Stimulated activated CD4-positive, alpha-beta T cell treated with anti-CD3 and anti-CD28 coated beads, Interleukin-1b, Interleukin-23, amount 100 ng/mL, for 24 hours (primary cell): ENCODE measurements at regions not wholly inside any gene's neighbourhood (a gene's known extent, or its start where the extent isn't known, plus 50 kb on each side); places are given as distances from the start of the nearest gene placed in this dataset.
"Not testable (repeated sequence)": the region's sequence is repeated elsewhere in the genome, so short reads cannot be mapped to it uniquely, and the experiment has no call there.

ENCODE experiments used
- DNase-seq, 4 experiments: peaks; one replicate each; pipeline ENCODE4 v3.0.0-alpha.2; 2020; ENCODE audit warnings: low read depth in 4 of 4, low spot score in 1 of 4

DNA sequence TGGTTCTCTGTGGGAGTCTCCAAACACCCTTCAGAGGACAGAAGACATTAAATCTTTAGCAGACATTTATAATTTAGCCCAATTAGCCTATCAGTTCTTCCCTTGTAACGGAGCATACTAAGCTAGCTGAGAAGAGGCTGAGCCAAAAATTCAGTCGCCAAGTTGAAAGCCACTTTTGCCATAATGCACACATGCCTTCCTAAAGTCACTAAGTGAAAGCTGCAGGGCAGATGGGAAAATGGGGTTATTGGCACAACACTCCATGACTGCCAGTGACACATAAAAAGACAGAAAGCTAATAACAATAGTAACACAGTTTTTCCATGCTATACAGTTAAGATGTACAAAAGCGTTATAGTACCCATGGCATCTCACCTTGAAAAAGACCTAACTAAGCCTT is 176.2 kb downstream of the DIRAS2 start:
- DNase-seq = no peak

DNA sequence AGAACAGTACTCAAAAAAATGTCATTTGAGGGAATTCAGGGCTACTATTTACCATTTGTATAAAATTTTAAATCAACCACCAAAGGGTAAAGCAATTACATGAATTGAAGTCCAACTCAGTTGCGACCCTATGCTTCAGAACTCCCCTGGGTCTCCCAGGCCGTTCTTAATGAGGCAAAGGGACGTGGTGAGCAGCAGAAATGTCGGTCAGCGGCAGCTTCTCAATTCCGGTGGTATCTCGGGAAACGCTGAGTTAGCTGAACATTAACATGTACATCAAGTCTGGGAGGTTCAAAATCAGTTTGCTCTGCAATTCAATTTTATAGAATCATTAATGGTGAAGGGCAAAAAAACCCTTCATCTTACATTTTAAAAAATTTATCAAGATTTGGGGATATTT is 173.2 kb downstream of the DIRAS2 start:
- DNase-seq = no peak

DNA sequence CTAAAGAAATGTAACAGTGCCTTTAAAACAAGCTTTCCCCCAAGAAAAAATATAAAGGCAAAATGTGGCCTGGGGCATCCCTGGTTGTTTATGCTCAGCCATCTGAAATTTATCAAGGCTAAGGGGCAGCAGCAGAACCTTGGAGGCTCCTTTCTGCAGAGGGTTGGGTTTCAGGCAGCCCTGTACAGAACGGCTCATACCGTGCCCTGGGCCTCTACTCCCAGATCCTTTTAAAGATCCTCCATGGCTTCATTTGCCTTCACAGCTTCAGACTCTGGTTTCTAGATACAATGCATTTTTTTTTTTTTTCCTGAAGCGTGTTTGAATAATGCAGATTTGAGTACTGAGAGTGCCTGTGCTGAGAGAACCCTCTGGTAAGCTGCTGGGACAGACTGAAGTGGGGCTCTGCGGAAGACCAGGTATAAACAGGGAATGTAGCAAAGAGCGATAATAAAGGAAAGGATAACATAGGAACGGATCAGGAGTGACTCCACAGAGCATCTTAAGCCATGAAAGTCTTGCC is 172.7 kb downstream of the DIRAS2 start:
- no peak for DNase-seq

DNA sequence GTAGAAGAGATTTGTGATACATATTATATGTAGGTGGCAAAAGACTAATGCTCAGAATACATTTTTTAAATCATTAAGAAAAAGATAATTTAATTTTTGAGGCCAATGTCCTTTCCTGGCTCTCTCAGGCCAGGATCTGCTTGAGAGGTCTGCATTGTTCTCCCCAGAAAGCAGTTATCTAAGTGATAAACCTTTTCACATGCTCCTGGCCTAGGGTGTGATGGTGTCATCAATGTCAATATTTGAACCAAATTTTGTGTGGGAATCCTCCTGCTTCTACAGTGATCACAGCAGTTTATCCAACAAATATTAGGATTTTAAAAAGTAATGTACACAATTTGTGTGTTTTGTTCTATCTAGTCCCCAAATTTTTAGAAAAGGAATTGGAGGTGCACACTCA is 166.6 kb downstream of the DIRAS2 start:
- DNase-seq = no peak

DNA sequence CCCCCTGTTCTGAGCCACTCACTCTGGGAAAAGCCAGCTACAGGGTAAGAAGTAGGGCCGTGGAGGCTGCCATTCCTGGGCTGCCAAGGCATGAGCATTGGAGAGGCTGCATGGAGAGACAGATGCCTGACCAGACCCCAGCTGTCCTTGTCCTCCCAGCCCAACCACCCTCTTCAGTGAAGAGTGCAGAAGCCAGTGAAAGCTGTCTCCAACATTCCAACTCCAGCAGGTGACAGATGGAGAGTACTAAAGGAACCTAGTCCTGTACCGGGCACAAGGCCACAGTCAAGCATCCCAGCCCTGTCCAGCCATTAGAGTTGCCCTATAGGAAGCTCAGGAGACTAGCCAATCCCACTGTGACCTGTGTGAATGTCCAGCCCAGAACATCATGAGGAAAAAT is 165.1 kb downstream of the DIRAS2 start:
- no peak for DNase-seq

DNA sequence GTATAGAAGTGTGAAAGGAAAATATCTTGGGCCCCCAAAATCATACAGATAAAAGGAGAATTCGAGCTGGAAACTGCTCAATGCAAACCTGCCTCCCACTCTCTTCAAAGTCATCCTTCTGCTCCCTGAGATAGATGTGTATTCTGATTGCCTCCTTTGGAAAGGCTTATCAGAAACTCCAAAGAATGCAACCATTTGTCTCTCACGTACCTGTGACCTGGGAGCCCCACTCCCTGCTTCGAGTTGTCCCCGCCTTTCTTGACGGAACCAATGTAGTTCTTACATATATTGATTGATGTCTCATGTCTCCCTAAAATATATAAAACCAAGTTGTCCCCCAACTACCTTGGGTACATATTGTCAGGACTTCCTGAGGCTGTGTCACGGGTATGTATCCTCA is 163.8 kb downstream of the DIRAS2 start:
- DNase-seq = no peak

DNA sequence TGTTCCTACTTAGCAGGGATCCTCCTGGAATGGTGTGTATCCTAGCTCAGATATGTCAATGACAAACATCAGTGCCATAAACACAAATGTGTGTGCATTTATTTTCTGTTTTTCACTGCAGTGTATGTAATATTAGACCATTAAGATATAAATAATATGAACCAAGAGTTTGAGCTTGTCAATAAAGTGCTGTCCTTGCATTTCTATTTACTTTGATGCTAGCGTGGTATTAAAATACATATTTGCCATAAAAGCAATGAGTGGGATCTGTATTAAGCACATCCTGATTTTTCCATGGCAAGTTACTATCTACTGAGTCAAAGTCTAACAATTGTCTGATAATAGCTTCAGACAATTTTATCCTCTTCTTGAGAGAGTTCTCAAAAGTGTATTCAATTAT is 157.6 kb downstream of the DIRAS2 start:
- DNase-seq = no peak

DNA sequence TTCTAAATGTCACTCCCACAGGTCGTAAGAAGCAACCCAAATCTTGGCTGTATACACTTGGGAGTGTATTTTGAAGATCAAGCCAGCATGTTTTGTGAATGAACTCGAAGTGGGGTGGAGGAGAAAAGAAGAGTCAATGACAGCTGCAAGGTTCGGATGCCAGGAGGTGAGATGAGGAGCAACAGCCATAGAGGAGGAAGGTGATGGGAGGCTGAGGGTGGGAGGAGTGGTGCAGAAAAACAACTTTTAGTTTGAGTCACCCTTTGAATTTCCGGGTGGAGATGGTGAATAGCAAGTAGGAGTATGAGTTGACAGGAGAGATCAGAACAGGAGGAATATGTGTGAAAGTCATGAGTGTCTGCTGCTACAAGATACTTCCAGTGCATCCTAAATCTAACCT is 153.6 kb downstream of the DIRAS2 start:
- no peak for DNase-seq

DNA sequence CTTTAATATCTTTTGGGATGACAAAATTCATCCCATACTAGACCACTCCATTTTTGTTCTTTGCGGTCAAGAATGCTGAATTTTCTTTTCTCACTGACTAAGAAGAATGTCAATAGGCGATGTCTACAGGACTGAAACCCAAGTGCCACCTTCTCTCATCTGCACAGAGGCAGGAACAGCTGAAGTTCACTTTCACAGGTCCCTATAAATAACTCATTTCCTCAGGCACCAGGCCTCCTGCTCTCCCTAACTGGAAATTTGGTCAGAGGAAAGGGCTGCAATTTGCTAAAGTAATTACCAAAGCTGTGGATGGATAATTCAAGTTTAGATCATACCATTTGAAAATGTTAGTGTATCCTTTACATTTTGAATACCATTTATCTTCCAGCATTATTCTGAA is 142.9 kb downstream of the DIRAS2 start:
- no peak for DNase-seq

DNA sequence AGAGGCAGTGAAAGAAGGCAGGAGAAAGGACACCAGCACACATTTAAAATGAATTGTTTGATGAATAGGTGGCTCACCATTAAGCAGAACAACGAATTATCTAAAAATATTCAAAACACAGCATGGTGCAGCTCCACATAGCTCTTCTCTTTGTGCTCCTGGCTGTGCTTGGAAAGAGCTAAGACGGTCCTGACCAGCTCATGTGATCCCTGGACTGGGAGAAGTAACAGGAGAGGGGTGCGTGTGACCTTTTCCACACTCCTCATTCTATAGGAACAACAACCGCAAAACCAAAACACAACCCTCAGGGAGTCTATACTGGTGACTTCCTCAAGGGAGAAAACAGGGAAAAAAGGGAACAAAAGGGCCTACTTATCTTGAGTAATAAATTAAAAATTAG is 140.5 kb downstream of the DIRAS2 start:
- no peak for DNase-seq

DNA sequence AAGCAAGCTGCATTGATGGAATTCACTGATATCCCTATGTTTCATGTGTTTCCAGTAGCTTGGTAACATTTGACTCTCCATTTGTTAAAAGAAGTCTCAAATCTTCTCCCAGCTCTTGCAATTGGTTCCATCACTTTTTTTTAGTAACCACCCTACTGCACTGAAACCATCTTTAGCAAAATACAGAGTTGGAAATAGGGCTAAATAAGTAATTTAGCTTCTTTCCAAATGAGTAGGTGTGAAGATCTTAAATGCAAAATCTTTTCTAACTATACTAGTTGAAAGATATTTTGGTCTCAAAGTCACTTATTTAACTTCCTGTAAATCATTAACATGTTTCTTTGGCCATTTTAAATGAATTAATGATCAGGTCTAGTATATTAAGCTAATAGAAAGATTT is 138.1 kb downstream of the DIRAS2 start:
- DNase-seq = no peak

DNA sequence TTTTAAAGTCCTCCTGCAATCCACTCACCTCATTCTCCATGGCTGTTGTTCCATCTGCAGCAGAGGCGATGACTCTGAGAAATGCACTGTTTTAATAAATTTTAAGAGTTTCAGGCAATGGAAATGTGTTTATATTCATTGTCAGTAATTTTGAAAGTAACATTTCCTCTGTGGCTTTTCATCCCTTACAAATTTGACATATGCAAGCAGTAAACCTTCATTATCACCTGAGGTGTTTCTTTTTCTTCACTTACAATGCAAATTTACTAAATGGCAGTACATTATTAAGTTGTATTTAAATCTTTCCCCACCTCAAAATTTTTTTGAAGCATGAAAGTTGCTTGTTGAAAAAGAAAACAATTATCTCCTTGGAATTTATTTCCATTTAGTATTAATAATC is 136.9 kb downstream of the DIRAS2 start:
- no peak for DNase-seq

DNA sequence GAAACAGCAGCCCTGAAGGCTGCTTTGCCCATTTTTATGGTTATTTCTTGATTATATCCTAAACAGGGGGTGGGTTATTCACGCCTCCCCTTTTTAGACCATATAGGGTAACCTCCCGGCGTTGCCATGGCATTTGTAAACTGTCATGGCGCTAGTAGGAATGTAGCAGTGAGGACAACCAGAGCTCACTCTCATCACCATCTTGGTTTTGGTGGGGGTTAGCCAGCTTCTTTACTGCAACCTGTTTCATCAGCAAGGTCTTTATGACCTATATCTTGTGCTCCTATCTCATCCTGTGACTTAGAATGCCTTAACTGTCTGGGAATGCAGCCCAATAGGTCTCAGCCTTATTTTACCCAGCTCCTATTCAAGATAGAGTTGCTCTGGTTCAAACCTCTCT is 136.2 kb downstream of the DIRAS2 start:
- DNase-seq = not testable (repeated sequence)

DNA sequence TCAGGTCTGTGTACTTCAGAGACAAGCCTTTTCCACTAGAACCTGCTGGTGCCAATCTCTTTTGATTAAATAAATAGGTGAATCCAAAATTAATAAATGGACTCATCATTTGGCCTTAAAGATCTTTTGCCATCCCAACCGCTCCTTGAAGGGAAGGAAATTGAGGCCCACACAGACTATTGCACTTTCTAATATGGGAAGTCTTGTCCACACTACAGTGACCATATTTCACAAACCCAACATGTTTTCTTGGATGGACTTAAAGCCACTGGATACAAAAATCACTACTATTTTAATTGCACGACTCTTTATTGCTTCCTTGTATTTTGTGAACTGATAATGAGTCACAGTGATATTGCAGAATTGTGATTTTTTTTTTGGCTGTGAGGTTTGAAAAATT is 135.0 kb downstream of the DIRAS2 start:
- no peak for DNase-seq

DNA sequence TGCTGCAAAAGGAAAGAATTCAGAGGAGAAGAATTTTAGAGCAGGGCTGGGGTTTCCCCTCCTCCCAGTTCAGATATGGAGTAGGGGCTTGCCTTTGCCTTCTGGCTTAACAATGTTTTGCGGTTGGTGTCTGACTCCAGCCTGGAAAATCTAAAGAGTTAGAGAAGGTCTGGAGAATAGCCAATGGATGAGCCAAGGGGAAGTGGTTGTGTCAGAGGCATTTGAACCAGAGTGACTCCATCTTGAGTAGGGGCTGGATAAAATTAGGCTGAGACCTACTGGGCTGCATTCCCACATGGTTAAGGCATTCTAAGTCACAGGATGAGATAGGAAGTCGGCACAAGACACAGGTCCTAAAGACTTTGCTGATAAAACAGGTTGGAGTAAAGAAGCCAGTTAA is 133.7 kb downstream of the DIRAS2 start:
- no peak for DNase-seq

DNA sequence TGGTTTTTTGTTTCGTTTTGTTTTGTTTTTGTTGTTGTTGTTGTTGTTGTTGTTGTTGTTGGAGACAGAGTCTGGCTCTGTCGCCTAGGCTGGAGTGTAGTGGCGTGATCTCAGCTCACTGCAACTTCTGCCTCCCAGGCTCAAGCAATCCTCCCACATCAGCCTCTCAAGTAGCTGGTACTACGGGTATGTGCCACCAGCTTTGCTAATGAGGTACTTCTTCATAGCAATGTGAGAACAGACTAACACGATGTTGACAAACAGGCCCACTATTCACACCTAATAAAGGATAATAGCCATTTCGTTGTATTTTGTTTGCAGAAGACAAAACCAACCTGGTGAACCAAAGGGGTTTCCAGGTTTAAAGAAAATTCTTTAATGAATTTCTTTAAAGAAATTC is 130.9 kb downstream of the DIRAS2 start:
- no peak for DNase-seq

DNA sequence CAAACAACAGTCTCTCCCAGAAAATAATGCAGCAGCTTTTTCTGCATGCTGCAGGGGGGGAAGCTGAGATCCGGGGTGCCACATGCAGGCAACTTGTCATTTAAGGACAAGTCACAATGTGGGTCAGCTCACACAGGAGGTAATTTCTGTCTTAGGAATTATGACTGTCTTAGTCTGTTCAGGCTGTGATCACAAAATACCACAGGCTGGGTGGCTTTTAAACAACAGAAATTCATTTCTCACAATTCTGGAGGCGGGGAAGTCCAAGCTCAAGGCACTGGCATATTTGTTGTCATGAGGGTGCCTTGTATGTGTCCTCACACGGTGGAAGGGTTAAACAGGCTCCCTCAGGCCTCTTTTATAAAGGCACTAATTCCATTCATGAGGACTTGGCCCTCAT is 127.7 kb downstream of the DIRAS2 start:
- no peak for DNase-seq

DNA sequence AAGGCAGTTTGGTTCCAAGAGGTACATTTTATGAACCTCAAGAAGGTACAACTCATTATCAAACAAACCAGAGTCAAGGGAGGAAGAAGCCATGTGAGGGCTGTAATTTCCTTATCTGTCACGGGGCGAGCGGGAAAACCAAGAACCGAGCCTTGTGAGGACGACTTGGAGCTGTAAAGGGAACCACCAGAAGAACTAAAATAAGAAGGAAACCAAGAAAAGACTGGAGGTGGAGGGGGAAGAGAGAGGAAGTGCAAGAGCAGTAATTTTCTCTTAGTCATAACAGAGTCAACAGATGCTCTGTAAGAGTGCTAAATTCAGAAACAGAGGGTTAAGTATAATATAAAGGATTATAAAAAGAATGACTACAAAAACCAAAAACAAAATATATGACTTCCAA is 127.1 kb downstream of the DIRAS2 start:
- DNase-seq = no peak

DNA sequence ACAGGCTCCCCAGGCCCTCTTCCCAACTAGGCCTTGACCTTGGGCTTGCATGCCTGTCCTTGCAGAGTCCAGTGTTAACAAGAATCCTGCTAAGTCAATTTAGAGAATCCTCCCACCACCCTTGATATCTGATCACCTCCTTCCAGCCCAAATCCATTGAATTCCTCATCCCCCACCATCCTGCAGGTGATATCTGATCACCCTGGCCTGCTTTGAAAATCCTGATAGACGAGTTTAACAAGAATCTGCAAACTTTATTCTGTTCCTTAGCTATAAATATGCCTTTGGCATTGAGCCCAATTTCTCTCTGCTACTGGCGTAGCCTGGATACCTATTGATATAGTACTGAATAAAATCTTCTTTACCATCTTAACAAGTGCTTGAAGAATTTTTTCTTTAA is 125.5 kb downstream of the DIRAS2 start:
- DNase-seq = no peak

DNA sequence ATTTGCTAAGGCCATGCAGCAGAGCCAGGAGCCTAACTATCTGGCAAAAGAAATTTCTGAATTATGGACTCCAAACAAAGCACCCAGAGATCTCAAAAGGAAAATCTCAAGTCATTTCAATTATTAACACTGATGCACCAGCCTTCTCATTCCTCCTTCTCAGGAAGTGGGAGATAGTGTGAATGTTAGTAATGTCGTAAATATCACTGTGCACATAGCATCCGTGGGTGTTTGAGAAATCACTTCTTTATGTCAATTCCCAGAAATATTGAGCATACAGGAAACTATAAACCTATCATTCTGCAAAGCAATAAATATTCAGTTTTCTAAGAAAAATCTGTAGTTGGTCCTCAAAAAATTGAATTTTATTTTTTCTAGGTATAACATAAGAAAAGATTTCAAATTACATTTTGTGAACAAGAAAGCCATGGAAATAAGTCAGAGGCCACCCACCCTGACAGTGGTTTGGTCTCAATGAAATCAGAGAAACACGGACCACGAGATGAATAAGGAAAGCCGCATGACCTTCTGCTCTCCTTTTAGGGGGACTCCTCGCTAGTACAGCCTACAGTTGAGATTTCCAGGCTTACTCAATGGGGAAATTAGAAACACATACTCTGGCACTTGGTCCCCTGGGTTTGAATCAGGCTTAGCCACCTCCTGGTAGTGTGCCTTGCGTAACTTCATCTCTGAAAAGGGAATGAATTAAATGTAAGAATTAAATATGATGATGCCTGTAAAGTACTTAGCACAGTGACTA is 120.6 kb downstream of the DIRAS2 start:
- DNase-seq = no peak

DNA sequence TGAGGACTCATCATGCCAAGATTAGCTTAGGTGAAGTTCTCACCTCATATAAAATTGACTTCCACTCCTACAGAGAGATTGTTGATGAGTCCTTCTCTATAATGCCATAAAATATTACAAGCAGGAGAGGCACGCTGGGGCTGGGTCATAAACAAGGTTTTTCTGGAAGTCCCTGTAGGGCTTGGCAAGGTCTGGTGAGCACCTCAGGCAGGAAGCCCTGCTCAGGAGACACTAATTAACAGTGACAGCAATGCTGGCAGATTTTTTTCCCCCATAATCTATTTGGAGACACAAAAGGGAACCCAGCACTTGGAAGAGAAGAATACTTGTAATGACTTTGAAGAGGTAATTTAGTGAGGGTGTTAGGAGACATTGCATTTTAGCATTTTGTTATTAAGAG is 118.7 kb downstream of the DIRAS2 start:
- DNase-seq = no peak

DNA sequence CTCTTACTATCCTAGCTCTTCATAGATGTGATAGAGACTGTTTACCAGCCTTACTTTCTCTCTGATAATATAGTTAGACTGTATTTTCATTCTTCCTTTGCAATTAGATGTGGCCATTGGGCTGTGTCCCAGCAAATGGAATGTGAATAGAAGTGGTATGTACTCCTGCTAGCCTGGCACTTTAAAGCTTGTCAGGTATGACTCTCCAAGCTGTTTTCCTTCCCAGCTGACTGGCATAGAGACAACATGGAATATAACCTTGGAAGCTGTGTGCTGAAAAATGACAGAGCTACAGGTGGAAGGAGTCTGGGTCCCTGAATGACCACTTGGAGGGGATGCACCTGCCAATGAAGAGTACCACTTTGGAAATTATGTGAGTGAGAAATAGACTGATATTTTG is 116.2 kb downstream of the DIRAS2 start:
- DNase-seq = no peak

DNA sequence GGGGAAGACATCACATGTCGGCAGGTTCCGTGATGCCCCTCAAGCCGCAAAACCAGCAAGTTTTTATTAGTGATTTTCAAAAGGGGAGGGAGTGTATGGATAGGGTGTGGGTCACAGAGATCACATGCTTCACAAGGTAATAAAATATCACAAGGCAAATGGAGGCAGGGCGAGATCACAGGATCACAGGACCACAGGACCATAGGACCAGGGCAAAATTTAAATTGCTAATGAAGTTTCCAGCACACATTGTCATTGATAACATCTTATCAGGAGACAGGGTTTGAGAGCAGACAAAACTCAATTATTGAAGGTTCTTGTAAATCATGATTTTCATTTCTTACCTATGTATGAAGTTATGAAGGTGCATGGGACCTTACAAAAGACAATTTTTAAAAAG is 106.5 kb downstream of the DIRAS2 start:
- DNase-seq = not testable (repeated sequence)
